Neutrophil (primary cell): ENCODE measurements at regions not wholly inside any gene's neighbourhood (a gene's known extent, or its start where the extent isn't known, plus 50 kb on each side); places are given as distances from the start of the nearest gene placed in this dataset.

Experiments
- H3K27ac ChIP-seq: fragments of 200-600 bp; sonication (generic); 2 replicates; pipeline ENCODE4 v1.5.1; 2016; ENCODE audit warnings: mild to moderate bottlenecking, moderate library complexity
- H3K27me3 ChIP-seq: fragments of 200-600 bp; sonication (generic); 2 replicates; pipeline ENCODE4 v1.6.0; 2016; ENCODE audit warnings: mild to moderate bottlenecking
- H3K36me3 ChIP-seq: fragments of 200-600 bp; sonication (generic); 2 replicates; pipeline ENCODE4 v1.5.1; 2017
- H3K4me1 ChIP-seq, 2 experiments: fragments of 200-600 bp in 1 of 2; sonication (generic) in 1 of 2; 1 replicate in 1 of 2; 2 replicates in 1 of 2; pipeline versions ENCODE4 v1.5.1 to v1.6.1; 2013 to 2016; ENCODE audit warnings: low read depth in 1 of 2, low read length in 1 of 2, mild to moderate bottlenecking in 1 of 2, moderate library complexity in 1 of 2; ENCODE audit not compliant: control insufficient read depth in 1 of 2, insufficient read depth in 1 of 2
- H3K4me3 ChIP-seq, 2 experiments: fragments of 200-600 bp in 1 of 2; sonication (generic) in 1 of 2; 1 replicate in 1 of 2; 2 replicates in 1 of 2; pipeline ENCODE4 v1.5.1; 2013 to 2016; ENCODE audit warnings: low read depth in 1 of 2, low read length in 1 of 2, mild to moderate bottlenecking in 1 of 2, moderate library complexity in 1 of 2
- H3K9me3 ChIP-seq: fragments of 200-600 bp; sonication (generic); 2 replicates; pipeline ENCODE4 v1.5.1; 2016
- CTCF ChIP-seq: fragments of 200-600 bp; sonication (generic); IDR thresholded peaks from 2 replicates; pipeline ENCODE4 v1.5.1; 2016; ENCODE audit warnings: antibody characterized with exemption

- Histone ChIP-seq H3K36me3 (no peaks in the 10 kb centered on the region), H3K4me3 (no peak overlapping the region), H3K27ac (no peak overlapping the region), H3K9me3 (no peaks in the 10 kb centered on the region), H3K4me1 (no peaks in the 10 kb centered on the region), H3K27me3 (no peaks in the 10 kb centered on the region)
- no peak for TF ChIP-seq CTCF
These were observed 864.1 kb downstream of the HACE1 start for GRCh38 chr6:103995571-103995970.

GRCh38 chr6:103983860-103984259 is 875.9 kb downstream of the HACE1 start:
- no peak overlapping the region for H3K27ac ChIP-seq
- no peak for TF ChIP-seq CTCF
- no peaks in the 10 kb centered on the region for H3K36me3 ChIP-seq
- no peaks in the 10 kb centered on the region for H3K27me3 ChIP-seq
- no peaks in the 10 kb centered on the region for H3K4me1 ChIP-seq
- H3K4me3 ChIP-seq: no peak overlapping the region
- no peaks in the 10 kb centered on the region for H3K9me3 ChIP-seq

GRCh38 chr6:103983011-103983410 is 876.7 kb downstream of the HACE1 start:
- H3K9me3 ChIP-seq: no peaks in the 10 kb centered on the region
- H3K27me3 ChIP-seq: no peaks in the 10 kb centered on the region
- H3K4me1 ChIP-seq: no peaks in the 10 kb centered on the region
- no peak for TF ChIP-seq CTCF
- H3K36me3 ChIP-seq: no peaks in the 10 kb centered on the region
- H3K4me3 ChIP-seq: no peak overlapping the region
- no peak overlapping the region for H3K27ac ChIP-seq

GRCh38 chr6:103982574-103982973 is 877.1 kb downstream of the HACE1 start:
- Histone ChIP-seq H3K27me3 (no peaks in the 10 kb centered on the region), H3K9me3 (no peaks in the 10 kb centered on the region), H3K4me3 (no peak overlapping the region), H3K36me3 (no peaks in the 10 kb centered on the region), H3K4me1 (no peaks in the 10 kb centered on the region), H3K27ac (no peak overlapping the region)
- TF ChIP-seq CTCF: no peak

GRCh38 chr6:103979308-103979707 is 880.4 kb downstream of the HACE1 start:
- no peaks in the 10 kb centered on the region for H3K36me3 ChIP-seq
- no peak overlapping the region for H3K4me3 ChIP-seq
- no peaks in the 10 kb centered on the region for H3K9me3 ChIP-seq
- H3K27ac ChIP-seq: no peak overlapping the region
- H3K4me1 ChIP-seq: no peaks in the 10 kb centered on the region
- TF ChIP-seq CTCF: no peak
- H3K27me3 ChIP-seq: no peaks in the 10 kb centered on the region

- no peak for TF ChIP-seq CTCF
- Histone ChIP-seq H3K27ac (no peak overlapping the region), H3K4me1 (no peaks in the 10 kb centered on the region), H3K36me3 (no peaks in the 10 kb centered on the region), H3K27me3 (no peaks in the 10 kb centered on the region), H3K9me3 (no peaks in the 10 kb centered on the region), H3K4me3 (no peak overlapping the region)
These were observed 922.3 kb downstream of the HACE1 start for GRCh38 chr6:103937389-103937788.
